ENCODE measurements at regions not wholly inside any gene's neighbourhood (a gene's known extent, or its start where the extent isn't known, plus 50 kb on each side); places are given as distances from the start of the nearest gene placed in this dataset.

DNA sequence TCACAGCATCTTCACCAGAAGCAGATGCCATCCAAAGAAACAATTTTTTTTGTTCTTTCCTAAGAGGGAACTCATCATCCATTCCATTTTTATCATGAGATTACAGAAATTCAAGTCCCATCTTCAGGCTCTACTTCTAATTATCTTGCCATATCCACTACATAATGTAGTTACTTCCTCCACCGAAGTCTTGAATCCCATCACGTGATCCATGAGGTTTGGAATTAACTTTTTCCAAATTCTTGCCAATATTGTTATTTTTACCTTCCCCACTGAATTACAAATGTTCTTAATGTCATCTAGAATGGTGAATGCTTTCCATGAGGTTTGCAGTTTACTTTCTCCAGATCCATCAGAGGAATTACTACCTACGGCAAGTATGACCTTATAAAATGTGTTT is 1014.7 kb upstream of the LRRN3 start:
- no peak for FAIRE-seq

DNA sequence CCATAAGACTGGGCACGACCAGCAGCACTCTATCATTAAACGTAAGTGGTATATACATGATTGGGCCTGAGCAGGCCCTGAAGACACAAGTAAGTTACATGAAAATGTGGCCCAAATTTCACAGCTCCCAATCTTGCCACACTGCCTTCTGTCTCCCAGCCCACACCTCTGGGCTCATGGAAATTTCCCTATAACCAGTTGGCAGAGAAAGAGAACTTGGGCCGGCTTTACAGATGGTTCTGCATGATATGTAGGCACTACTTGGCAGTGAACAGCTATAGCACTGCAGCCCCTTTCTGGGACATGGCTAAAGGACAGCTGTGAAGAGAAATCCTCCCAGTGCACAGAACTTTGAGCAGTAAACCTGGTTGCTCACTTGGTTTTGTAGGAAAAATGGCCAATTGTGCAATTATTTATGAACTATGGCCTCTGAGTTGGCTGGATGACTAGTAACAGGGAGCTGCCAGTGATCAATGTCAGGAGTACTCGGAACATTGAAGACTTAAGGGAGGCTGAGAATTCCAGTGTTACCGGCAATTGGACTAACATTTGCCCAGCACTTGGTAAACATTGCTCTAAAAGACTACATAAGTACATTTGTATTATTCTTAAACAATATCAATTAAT is 1006.6 kb upstream of the LRRN3 start:
- FAIRE-seq, result no peak

DNA sequence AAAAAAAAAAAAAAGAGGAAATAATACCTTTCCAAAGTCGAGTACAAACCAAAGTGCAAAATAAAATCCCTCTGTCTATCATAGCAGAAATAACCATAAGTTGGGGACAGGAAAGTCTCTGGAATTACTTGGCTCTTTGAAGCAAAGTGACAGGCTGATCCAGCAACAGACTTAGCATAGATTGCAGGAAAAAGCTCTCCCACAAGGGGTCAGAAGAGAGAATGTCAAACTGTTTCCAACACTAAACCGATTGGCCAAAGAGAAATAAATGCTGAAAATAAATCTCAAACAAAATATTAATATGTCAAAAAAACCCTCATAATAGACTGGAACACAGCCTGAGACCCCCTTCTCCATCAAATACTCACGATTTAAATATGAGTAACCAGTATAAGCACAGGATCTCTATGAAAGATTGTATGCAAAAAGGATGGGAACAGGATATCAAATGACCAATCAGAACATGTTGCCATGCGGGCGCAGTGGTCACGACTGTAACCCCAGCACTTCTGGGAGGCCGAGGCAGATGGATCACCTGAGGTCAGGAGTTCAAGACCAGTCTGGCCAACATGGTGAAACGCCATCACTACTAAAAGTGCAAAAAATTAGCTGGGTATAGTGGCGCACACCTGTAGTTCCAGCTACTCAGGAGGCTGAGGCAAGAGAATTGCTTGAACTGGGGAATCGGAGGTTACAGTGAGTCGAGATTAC is 1000.7 kb upstream of the LRRN3 start:
- no peak for FAIRE-seq

DNA sequence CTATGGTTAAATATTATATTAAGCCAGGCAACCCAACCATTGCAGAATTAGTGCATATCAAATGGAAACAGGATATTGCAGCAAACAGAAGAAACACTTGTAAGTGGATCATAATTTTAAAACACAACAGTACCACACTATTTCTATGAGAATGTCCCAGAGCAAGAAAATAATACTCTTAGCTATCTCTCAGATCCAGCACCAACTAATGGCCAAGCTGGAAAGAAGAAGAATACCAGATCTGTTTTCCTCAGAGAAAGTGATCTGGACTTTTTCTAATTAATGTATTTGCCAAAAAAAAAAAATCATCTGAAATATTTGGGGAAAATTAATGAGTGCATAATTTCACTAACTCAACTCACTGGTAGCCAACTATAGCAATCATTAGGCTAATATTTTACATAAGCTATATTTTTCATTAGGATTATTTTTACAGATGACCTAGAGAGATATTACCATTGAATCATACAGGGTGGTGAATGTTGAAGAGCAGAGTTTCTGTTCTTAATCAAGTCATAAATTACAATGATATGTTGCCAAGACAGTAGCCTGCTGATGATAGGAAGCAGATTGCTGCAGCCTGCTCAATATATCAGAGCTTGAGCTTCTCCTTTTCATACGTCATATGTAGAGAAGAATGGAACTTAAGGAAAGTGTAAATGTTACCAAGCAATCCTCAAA is 995.4 kb upstream of the LRRN3 start:
- no peak for FAIRE-seq

DNA sequence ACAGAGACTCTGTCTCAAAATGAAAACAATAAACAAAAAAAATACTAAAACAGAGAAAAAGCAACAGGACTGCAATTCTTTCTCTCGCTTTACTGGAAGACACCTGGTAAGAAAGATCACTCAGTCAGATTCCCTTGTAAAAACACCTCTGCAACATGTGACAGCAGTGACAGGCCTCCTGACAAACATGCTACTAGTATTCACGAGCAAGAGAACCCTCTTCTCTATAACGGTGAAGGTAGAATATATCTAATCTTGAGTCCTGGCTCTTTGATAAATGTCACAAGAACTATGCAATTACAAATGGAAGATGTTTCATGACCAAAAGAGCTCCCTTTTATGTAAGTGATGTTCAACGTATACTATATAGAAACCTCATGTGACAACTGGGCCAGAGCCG is 986.7 kb upstream of the LRRN3 start:
- FAIRE-seq, result no peak

DNA sequence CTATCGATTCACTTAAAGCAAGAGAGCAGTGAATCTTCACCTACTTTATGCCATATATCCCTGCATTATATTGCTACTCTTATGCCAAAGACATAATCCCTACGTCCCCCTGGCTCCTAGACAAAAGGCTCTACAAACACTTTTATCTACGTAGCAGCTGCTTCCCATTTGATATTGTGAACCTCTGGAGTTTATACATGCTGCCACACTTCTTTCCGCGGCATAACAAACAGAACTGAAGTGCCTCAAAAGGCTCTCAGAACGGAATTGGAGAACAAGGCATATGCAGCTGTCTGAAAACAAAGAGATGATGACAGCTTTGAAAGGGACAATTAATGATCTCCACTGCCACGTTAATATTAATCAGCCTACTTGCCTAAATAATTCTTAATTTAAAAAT is 985.6 kb upstream of the LRRN3 start:
- FAIRE-seq, result no peak

DNA sequence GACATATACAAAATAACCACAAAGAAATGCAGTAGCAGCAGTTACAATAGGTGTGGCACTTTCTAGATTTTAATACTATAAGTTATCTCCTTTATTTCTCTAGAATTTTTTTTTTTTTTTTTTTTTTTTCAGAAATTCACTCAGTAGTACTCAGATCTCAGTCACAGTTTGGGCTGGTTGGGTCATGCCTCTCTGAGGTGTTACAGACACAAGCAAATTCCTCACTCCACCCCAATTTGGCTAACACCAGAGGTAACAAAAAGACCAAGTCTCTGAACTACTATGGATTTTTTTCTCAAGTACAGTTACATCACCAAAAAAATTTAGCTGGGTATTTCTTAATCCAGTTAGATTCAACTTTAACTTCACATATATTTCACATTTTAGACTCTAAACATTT is 985.1 kb upstream of the LRRN3 start:
- FAIRE-seq, result no peak

DNA sequence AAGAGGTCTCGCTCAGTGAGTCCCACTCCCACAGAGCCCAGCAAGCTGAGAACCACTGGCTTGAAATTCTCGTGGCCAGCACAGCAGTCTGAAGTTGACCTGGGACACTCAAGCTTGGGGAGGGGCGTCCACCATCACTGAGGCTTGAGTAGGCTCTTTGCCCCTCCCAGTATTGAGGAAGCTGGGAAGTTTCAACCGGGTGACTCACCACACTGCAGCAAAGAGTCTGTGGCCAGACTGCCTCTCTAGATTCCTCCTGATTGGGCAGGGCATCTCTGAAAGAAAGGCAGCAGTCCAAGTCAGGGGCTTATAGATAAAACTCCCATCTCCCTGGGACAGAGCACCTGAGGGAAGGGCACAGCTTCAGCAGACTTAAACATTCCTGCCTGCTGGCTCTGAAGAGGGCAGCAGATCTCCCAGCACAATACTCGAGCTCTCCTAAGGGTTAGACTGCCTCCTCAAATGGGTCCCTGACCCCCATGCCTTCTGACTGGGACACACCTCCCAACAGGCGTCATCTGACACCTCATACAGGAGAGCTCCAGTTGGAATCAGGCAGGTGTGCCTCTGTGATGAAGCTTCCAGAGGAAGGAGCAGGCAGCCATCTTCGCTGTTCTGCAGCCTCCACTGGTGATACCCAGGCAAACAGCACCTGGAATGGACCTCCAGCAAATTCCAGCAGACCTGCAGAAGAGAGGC is 970.9 kb upstream of the LRRN3 start:
- FAIRE-seq, result no peak

DNA sequence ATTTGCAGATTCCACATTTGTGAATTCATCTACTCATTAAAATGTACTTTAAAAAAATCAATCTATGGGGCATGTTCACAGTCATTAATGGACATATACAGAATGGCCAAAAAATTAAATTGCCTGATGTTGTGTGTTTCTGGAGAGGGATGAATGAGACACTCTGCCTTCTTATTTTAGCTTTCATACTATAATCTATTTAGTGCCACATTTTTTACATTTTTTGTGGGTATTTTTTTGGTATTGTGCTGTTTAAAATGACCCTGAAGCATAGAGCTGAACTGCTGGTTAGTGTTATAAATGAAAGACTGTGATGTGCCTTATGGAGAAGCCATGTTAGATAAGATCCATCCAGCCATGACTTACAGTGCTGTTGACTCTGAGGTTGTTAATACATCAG is 961.8 kb upstream of the LRRN3 start:
- FAIRE-seq, result no peak

DNA sequence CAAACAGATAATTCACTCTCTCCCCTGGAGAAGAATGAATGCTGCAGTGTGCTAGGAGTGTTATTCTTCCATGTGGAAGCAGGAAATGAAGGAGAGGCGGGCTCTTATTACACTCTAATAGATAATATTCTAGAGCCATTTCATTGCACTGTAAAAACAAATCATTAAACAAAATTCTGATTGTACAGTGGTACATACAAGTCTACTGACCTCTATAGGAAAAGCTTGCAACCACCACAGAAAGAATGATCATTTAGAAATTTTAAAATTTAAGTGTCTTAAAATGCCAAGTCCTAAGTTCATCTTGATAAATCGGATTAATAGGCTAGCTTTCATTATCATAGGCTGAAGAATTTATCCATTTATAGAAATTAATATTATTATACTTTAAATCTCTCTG is 960.3 kb upstream of the LRRN3 start:
- no peak for FAIRE-seq

DNA sequence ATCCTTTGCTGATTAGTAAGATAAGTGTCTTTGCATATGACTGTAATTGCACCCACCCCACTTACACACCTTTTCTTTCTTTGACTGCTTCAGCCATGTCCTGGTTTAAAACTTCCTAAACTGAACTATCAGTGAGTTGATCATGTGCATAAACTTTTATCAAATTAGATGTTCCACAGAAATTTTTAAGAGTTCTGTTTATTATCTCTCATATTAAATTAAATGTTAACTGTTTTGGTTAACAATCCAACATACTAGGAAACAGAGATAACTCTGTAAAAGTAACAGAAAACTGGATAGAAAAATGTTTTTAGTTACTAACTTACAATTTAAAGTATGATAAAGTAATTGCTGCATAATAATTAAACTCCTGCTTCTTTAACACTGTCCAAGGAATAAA is 959.6 kb upstream of the LRRN3 start:
- FAIRE-seq, result no peak

DNA sequence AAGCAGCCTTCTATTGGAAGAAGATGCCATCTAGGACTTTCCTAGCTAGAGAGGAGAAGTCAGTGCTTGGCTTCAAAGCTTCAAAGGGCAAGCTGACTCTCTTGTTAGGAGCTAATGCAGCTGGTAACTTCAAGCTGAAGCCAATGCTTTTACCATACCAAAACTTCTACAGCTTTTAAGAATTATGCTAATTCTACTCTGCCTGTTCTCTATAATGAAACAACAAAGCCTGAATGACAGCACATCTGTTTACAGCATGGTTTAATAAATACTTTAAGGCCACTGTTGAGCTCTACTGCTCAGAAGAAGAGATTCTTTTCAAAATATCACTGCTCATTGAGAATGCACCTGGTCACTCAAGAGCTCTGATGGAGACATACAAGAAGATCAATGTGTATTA is 951.9 kb upstream of the LRRN3 start:
- no peak for FAIRE-seq

DNA sequence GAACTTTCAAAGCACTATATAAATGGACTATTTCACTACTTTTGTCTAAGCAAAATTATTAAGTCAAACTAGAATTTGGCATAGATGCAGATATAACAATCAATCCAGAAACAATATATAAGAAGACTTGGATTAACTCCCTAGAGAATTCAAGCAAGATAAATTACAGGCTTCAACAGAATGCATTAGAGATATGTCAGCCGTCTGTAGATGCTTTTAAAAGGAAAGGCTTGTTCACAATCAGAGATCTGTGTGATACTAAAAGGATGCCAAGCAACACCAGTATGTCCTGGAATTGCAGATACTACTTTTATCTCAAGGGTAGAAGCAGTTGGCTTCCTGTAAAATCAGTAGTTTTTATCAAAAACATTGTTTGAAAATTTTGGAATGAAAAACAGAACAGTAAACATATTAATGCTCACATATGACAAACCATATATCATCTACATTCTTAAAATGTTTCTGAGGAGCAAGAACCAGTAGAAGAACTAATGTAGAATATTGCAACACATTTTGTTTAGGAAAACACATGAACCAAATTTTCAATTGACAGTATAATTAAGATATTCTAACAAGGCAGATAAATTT is 947.9 kb upstream of the LRRN3 start:
- FAIRE-seq, result no peak

DNA sequence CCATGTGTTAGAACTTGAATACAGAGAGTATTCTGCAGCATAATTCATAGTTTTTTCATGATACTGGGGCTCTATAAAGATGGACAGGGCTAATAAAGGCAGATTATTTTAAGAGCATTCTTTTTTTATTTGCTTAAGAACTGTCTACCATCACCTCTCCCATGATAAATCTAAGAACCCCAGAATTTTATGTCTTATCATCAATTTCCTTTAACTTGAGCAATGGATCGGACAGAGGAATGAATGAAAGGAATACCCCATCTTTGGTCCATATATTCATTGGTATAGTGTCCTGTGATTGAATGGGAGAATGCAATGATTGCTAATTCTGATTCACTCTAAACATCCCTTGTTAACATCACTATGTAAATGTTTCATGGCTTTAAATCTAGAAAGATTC is 946.3 kb upstream of the LRRN3 start:
- no peak for FAIRE-seq

DNA sequence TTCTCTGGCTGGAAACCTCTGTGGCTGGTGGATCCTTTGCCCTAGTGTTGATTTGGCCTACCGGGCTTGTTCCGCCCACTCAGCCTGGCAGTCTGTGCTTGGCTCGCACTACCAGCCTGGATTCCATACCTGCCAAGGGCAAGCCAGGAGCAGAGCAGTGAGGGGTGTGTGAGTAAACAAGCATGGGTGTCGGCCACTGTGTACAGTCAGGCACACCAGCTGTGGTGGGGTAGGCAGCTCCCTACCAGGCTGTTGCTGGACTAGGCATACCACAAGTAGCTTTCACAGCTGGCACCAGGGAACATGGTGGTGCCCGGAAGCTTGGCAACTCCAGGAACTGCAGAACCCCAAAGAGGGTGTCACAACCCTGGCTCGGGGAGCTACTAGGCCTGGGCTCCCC is 942.9 kb upstream of the LRRN3 start:
- no peak for FAIRE-seq

DNA sequence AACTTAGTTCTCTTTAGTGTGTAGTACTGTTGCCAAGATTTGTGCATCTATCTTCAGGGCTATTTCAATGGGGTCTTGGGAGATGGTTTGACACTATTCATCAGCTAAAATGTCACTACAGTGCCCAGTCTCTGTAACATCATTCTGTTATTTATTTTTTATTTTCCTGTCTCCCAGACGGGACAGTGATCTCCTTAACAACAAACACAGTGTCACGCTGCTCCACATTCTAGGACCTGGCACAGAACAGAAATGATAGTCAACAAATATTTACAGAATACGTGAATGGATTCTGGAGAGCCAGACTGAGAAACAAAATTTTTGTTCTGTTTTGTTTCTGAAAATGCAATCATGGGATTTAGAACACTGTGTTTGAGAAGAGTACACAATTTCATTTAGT is 937.7 kb upstream of the LRRN3 start:
- FAIRE-seq, result no peak

DNA sequence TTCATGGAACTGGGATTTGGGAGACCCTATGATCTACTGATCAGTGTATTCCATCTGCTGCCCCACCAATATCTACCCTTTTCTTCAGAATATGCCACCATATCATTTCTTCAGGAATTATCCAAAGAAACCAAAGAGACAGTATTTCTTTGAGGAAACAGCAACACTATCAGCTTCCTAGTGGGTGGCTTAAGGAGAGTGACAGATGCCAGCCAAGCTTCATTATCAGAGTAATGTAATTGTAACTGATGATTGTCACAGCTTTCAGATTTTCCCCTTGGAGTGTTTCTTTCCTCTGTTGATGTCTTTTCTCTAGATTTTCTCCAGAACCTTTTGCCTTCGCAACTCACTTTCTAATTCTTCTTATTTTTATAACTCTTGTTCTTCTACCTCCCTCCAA is 934.4 kb upstream of the LRRN3 start:
- FAIRE-seq, result no peak

DNA sequence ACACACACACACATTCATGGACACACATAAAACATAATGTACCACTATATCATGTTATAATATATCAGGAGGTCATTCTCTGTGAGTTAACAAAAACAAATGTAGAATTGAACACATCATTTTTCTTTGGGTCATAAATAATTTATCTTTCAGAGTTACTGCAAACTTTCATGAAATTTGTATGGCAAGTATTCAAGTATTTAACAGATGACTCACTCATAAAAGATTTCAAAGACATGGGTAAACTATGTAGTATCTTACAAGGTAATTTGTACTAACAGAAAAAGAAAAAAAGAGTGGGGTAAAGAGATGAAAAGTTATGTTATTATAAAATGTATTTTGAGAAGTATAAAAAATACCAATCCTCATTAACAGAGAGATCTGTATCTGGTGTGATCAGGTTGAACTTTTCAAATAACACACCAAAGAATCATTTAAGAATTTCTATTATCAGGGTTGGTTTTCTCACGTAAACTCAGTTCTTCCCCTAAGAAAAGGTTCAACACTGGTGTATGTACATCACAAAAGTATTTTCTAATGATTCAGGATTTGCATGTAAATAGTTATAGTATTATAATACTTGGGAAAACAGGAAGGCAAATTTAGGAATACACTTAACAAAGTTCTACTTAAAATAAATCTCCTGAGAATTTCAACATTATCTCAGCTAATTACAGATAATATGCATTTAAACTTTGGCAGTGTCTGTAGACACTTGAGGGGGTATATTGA is 933.1 kb upstream of the LRRN3 start:
- no peak for FAIRE-seq

DNA sequence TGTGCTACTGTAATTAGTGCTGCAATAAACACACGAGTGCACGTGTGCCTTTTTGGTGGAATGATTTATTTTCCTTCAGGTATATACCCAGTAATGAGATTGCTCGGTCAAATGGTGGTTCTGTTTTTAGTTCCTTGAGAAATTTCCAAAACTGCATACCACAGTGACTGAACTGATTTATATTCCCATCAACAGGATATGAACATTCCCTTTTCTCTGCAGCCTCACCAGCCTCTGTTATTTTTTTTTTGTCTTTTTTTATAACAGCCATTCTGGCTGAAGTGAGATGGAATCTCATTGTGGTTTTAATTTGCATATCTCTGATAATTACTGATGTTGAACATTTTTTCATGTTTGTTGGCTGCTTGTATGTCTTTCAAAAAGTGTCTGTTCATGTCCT is 922.9 kb upstream of the LRRN3 start:
- no peak for FAIRE-seq

DNA sequence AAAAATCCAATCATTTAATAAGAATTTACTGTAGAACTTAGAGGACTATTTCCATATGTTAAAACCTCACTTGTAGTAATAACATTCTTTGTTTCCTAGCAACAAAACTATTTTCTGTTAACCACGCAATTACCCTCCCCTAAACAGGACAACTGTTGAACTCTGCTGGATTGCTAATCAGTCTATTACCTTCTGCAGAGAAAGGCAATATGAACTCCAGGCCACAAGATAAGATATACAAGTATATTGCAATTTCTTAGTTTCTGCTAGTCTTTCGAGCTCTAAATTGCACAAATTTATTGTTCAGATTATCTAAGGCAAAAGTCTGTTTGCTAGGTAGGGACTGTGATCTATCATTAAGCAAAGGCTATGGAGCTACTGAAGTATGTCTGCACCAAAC is 920.1 kb upstream of the LRRN3 start:
- FAIRE-seq, result no peak

DNA sequence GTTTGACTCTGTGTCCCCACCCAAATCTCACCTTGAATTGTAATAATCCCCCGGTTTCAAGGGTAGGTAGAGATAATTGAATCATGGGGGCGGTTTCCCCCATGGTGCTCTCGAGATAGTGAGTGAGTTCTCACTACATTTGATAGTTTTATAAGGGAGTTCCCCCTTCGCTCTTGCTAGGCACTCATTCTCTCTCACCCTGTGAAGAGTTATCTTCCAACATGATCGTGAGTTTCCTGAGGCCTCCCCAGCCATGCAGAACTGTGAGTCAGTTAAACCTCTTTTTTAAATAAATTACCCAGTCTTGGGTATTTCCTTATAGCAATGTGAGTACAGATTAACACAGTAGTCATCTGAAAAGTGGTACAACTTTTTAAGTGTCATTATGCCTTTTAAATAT is 913.5 kb upstream of the LRRN3 start:
- FAIRE-seq, result no peak

DNA sequence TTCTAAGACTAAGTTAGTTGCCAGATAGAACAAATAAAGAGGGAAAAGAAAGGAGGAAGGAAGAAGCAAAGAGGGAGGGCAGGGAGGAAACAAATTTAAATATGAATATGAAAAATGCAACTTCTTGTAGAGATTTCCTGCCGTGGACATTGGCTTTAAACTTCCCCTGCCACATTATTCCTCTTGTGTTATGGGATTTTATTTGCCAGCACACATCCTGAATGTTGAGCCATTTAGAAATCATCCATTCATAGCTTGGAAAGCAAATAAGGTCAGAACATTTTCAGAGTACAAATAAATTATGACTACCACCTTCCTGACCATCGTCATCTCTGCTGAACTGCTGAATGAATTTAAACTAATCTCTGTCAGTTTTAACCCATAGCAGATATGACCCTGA is 911.9 kb upstream of the LRRN3 start:
- FAIRE-seq, result no peak

DNA sequence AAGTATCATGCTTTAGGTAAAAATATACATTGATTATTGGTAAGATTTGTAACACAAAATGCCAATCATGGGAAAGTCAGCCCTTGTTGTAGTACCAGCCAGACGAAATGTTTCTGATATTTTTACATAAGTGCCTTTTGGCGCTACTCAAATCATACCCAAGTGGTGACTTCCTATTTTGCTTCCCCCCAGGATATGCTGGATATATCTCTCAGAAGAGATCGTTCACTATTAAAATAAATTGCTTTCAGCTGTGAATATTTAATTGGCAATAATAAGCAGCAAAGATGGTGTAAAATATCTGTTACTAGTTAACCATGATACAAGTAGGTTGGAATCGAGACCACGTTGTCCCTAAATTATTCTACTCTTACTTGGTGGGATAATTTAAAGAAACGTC is 909.2 kb upstream of the LRRN3 start:
- no peak for FAIRE-seq

All from endometrium (tissue), 2 donors.